HFF-Myc (cell line): ENCODE measurements at regions not wholly inside any gene's neighbourhood (a gene's known extent, or its start where the extent isn't known, plus 50 kb on each side); places are given as distances from the start of the nearest gene placed in this dataset.

ENCODE experiments used
- DNase-seq: peaks from one replicate; pipeline ENCODE4 v3.0.0-alpha.2; 2011; ENCODE audit warnings: low read depth; ENCODE audit errors: extremely low read depth
- H3K4me3 ChIP-seq: replicated peaks from 2 replicates; pipeline ENCODE4 v1.5.1; 2011; ENCODE audit warnings: low read depth, mild to moderate bottlenecking, control low read depth, low read length
- CTCF ChIP-seq: IDR thresholded peaks from 2 replicates; pipeline ENCODE4 v1.5.1; 2012; ENCODE audit warnings: mild to moderate bottlenecking, low read depth, low read length, control low read depth; ENCODE audit errors: missing control alignments

DNA sequence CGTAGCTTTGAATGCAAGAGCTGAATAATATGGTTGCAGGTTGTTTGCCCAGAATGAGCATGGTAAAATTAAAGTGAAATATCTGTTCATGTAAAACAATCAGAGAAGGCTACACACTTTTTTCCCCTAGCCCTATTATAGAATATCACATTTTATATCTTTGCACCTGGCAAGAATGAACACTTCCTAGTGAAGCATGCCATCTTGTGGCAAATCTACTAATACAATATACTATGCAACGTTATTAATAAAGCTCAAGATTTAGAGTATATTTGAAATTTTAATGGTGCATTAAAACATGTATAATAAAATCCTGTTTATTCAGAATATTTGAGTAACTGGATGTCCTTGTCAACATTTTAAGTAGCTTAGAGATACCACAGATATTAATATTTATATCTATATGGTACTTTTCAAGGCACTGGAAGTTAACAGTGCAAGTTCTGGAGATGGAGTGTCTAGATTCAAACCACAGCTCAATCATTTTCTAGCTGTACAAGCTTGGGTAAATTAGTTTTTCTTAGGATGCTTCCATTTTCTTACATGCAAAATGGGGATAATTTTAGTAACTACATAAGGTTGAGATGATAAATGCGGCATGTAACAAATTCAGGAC is 643.1 kb upstream of the SEMA3D start:
- DNase-seq: no peak
- TF ChIP-seq CTCF: peak; percentile 13

DNA sequence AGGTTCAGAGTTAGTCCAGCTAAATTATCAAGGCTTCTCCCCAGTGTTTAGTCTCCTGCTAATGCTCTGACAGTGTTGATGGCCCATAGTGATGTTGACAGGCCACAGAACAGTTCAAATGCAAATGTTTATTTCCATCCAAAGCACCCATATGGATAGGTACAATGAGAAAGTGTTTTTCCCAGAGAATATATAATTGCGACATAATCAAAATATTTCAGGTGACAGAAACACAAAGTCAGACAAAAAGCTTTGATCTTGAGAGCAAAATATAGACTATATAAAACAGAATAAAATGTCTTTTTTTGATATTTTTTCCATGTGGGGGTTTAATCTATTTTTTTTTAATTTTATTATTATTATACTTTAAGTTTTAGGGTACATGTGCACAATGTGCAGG is 642.3 kb upstream of the SEMA3D start:
- no peak for TF ChIP-seq CTCF
- no peak overlapping the region for H3K4me3 ChIP-seq

More for the DNA sequence above, 643.1 kb upstream of the SEMA3D start:
- no peak overlapping the region for H3K4me3 ChIP-seq

GRCh38 chr7:85828614-85829013 is 641.8 kb upstream of the SEMA3D start:
- no peak for TF ChIP-seq CTCF
- H3K4me3 ChIP-seq: no peak overlapping the region
- DNase-seq: no peak

More for the DNA sequence above, 642.3 kb upstream of the SEMA3D start:
- no peak for DNase-seq

DNA sequence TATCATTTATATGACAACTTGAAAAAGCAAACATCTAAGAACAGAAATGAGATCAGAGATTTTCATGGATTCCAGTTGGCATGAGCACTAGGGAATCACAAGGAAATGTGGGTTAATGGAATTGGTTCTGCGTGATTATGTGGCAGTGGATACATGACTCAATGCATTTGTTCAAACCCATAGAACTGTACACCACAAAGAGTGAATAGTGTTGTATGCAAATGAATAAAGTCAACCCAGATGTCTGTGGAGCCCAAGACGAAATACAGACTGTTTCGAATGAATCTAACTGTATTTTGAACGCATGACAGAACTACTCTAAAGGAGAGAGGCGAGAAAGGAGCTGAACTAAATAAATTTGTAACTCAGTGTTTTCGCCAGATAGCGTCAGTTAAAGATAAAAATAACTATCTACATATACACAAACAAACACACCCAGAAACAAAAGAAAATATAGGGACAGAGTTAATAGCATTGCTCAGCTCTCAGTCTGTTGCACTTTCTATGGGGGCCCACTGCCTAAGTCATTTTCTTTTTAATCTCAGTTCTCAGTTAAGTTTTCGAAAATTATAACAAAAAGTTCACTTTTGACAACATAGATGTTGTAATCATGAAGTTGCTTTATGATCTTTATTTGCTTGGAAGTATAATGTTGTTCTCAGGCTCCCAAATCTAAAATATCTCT is 636.7 kb upstream of the SEMA3D start:
- TF ChIP-seq CTCF: no peak
- DNase-seq: no peak
- H3K4me3 ChIP-seq: no peak overlapping the region

DNA sequence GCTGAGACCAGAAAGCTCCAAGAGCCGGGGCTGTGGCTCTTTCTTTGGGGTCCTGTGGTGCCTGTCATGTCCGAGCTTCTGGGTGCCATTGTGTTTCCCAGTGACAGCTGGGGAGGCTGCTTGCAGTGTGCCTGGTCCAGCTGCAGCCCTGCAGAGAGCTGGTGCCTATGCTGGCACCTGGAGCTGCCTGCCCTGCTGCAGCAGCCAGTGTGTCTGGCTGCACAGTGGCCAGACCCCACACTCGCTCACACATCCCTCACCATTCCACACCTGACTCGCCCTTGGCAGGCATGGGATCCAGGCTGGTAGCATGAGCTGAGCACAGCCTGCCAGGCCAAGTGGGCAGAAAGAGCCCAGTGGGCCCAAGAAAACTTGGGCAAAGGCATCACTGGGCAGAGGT is 635.1 kb upstream of the SEMA3D start:
- TF ChIP-seq CTCF: no peak
- no peak for DNase-seq
- H3K4me3 ChIP-seq: no peak overlapping the region

GRCh38 chr7:85820702-85821443 is 634.0 kb upstream of the SEMA3D start:
- no peak for DNase-seq
- no peak overlapping the region for H3K4me3 ChIP-seq
- no peak for TF ChIP-seq CTCF
